Neuron (in vitro differentiated cells): ENCODE measurements at regions not wholly inside any gene's neighbourhood (a gene's known extent, or its start where the extent isn't known, plus 50 kb on each side); places are given as distances from the start of the nearest gene placed in this dataset.
"Not testable (repeated sequence)": the region's sequence is repeated elsewhere in the genome, so short reads cannot be mapped to it uniquely, and the experiment has no call there.

Experiments
- H2AFZ ChIP-seq: one replicate; pipeline ENCODE4 v1.6.1; 2013; ENCODE audit warnings: low read depth, mild to moderate bottlenecking, inconsistent platforms, low read length, moderate library complexity
- H3K27me3 ChIP-seq: one replicate; pipeline ENCODE4 v1.6.1; 2013; ENCODE audit warnings: low read length; ENCODE audit not compliant: insufficient read depth
- H3K36me3 ChIP-seq: one replicate; pipeline ENCODE4 v1.6.1; 2013; ENCODE audit warnings: low read length; ENCODE audit not compliant: insufficient read depth
- H3K4me1 ChIP-seq: one replicate; pipeline ENCODE4 v1.6.1; 2013; ENCODE audit warnings: low read length; ENCODE audit not compliant: insufficient read depth
- H3K4me3 ChIP-seq: 2 replicates; pipeline ENCODE4 v1.5.1; 2013; ENCODE audit warnings: mild to moderate bottlenecking, low read length, moderate library complexity
- H3K9me3 ChIP-seq: one replicate; pipeline ENCODE4 v1.6.1; 2013; ENCODE audit warnings: low read length

DNA sequence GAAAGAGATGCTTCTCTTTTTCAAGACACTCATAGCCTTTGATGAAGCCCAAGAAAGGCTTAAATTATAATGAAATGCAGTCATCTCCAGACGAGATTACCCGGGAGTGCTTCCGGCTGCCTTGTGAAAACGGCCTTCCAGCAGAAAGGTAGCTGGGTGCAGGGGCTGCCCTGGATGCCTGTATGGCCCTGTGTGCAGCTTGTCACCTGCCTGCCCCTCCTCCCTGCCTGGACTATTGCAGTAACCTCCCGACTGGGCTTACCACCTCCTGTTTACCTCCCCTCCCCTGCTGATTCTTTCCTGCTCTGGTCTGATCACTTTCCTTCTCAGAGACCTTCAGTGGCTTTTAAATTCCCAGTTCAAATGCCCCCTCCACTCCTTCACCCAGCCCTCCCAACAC lies 126.4 kb upstream of the SYT13 start:
- H2AFZ ChIP-seq: no peak overlapping the region
- H3K36me3 ChIP-seq: no peaks in the 10 kb centered on the region
- H3K27me3 ChIP-seq: peaks cover 11% of the 10 kb centered on the region
- no peak overlapping the region for H3K4me3 ChIP-seq
- no peaks in the 10 kb centered on the region for H3K9me3 ChIP-seq
- peaks cover 31% of the 10 kb centered on the region for H3K4me1 ChIP-seq

DNA sequence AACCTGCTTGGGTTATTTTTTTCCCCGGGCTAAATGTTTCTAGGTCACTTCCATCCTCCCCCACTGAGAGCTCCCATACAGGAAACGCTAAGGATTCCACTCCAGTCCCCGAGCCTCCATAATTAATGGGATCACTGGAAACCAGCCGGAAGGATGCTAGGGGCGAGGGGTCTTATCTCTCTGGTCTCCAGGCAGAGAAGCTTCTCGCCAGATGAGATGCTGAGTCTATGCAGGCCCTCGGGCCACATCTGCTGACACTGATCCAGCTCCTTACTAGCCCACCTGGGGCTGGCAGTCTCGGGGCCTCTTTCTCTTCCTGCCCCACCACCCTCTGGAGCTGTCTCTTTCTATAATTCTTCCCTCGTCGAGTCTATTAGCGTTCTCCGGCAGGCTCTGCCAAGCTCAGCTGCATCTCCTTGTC lies 125.9 kb upstream of the SYT13 start:
- Histone ChIP-seq H3K4me3 (no peak overlapping the region), H2AFZ (no peak overlapping the region), H3K27me3 (peaks cover 11% of the 10 kb centered on the region), H3K9me3 (no peaks in the 10 kb centered on the region), H3K36me3 (no peaks in the 10 kb centered on the region), H3K4me1 (peaks cover 33% of the 10 kb centered on the region)

DNA sequence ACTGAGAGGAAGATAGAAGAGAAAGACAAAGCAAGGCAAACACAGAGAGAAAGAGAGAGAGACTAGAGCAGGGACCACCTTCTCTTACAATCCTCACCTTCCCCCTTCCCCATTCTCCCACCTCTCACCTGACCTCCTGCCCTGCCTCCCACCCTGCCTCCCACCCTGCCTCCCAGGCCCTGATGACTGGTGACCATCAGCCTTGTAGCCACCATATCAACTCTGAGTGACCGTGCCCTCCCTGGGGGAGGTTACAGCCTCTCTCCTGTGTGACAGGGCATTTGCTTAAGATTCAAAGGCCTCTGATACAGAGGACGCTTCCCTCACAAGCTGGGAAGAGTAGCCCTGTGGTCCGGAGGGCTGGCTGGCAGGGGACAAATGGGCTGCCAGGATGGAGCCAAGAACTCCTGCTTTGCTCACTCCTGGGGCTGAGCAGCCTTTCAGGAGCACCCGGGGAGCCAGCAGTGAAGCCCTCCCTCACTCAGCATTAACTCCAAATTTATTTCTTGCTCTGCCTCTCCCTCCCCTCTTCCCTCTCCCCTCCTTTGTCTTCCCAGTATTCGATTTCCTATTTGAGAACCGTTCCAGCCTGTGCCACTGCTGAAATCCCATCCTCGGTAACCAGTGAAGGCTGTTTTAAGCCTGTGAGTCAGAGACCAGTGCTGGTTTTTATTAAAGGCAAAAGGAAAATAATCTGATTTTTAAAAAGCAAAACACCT lies 125.2 kb upstream of the SYT13 start:
- no peak overlapping the region for H3K4me3 ChIP-seq
- no peaks in the 10 kb centered on the region for H3K9me3 ChIP-seq
- no peak overlapping the region for H2AFZ ChIP-seq
- no peaks in the 10 kb centered on the region for H3K36me3 ChIP-seq
- peaks cover 35% of the 10 kb centered on the region for H3K4me1 ChIP-seq
- peaks cover 8% of the 10 kb centered on the region for H3K27me3 ChIP-seq

DNA sequence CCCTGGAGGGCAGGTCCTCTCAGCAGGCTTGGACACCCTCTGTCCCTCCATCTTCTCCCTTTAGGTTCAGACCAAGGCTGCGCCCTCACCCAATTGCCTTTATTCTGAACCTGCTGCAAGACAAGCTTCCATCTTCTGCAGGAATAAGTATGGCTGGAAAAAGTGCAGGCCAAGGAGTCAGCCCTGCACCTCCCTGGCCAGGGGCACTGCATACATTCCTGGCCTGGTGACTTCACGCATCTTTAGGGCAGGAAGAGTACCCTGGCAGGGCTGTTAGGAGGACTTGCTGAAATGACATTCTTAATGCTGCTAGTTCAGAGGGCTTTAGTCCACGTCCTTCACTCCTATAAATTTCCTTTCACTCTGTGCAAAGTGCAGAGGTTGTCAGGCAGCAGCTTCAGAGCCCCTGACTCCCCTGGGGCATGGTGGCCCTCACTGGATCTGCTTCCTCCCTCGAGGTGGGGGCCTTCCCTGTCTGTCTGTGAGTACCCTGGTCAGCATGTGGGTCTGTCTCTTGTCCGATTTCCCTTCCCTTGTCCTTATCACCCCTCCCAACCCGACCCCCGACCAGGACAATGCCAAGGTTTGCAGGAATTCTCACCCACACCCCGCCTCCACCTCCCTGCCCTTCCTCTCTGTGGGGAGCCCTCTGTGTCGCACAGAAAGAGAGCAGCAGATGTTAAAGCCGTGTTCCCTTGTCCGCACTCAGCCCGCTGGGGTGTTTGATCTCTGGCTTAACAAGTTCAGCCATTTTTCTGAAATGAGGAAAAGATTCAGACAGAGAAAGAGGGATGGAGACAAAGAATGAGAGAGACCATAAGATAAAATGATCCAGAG lies 124.5 kb upstream of the SYT13 start:
- no peaks in the 10 kb centered on the region for H3K9me3 ChIP-seq

DNA sequence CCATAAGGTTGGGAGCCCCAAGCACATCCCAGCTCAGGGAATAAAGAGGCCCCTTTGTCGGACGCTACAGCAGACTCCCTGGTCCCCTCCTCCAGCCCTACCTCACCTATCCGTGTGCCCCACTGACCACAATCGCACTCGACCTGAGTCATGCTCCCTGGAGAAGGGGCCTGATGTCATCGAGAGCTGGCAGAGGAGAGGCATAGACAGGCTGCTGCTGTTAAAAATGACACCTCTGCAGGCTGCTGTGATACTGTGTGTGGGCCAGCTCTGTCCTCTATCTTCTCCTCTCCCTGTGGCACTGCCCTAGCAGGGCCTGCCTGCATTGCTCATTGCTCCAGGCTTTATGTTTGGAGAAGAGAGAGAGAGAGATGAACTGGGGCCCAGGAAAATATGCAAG lies 123.4 kb upstream of the SYT13 start:
- Histone ChIP-seq H3K4me1 (peaks cover 35% of the 10 kb centered on the region), H3K27me3 (peaks cover 5% of the 10 kb centered on the region), H3K36me3 (no peaks in the 10 kb centered on the region), H3K4me3 (no peak overlapping the region), H2AFZ (no peak overlapping the region), H3K9me3 (no peaks in the 10 kb centered on the region)

More for the DNA sequence above, 124.5 kb upstream of the SYT13 start:
- no peak overlapping the region for H3K4me3 ChIP-seq
- no peak overlapping the region for H2AFZ ChIP-seq
- peaks cover 35% of the 10 kb centered on the region for H3K4me1 ChIP-seq
- no peaks in the 10 kb centered on the region for H3K36me3 ChIP-seq
- peaks cover 7% of the 10 kb centered on the region for H3K27me3 ChIP-seq

DNA sequence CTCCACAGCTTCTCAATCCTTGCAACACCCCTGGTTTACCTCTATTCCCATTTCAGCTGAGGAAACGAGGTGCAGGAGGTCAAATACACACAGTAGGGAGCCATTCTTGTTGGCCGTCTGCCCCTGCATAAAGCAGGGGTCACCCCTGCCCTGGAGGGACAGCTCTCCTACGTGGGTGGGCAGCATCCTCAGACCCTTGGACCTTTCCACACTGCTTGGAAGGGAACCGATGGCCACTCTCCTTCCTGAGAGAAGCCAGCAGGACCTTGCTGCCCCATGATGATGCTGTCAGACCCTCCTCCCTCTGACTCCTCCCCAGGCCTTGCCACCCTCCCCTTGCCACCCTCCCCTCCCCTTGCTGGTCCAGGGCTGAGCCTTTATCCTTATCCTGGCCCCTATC lies 121.1 kb upstream of the SYT13 start:
- Histone ChIP-seq H3K9me3 (no peaks in the 10 kb centered on the region), H3K27me3 (peaks cover 4% of the 10 kb centered on the region), H3K4me1 (peaks cover 31% of the 10 kb centered on the region), H2AFZ (no peak overlapping the region), H3K4me3 (no peak overlapping the region), H3K36me3 (no peaks in the 10 kb centered on the region)

DNA sequence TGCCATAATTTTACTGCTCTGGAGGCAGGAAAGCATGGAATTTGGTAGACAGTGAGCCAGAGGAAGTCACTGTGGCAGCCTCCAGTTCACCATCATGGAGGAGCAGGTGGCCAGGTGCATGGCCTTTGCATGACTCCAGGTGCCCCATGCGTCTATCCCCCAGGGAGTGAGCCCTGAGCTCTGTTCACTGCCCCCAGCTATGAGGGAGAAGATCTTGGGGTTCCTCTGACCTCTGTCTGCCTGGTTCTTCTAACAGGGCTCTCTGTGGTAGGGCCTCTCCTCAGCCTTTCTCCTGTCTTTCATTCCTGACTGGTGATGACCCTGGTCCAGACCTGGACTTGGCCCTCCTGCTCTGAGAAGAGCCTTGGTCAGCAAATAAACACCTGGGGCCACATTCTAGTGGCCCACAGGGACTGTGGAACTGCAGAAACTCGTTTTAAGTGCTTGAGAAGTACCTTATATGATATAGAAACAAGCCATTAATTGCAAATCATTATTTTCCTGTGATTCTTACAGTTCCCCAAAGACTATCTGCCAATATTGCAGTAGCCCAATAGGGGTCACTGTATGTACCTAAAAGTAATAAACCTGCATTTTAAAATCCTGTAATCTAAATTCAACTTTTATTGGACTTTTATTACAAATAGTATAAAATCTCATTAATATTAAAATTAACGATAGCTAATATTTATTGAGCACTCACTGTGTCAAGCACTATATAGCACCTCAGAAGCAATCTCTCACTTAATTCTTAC lies 120.0 kb upstream of the SYT13 start:
- Histone ChIP-seq H3K27me3 (no peaks in the 10 kb centered on the region), H3K9me3 (no peaks in the 10 kb centered on the region), H2AFZ (no peak overlapping the region), H3K4me3 (no peak overlapping the region), H3K4me1 (peaks cover 20% of the 10 kb centered on the region), H3K36me3 (no peaks in the 10 kb centered on the region)

DNA sequence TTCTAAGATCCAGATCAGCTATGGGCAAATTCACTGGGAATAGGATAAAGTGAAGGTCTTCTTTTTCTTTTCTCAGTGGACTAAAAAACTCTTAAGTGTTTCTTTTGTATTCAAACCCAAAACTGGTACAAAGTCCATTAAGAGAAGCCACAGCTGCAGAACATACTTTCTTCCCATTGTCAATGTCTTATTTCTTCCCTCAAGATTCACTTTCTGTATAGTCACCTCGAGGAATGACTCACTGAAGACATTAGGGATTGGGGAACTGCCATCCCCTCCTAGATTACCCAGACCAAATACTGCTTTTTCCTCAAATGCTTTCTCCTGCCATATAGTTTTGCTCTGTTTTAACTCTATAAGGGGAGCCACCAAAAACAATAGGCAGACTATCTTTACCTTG lies 117.4 kb upstream of the SYT13 start:
- H3K27me3 ChIP-seq, H2AFZ ChIP-seq, H3K9me3 ChIP-seq, H3K4me3 ChIP-seq, H3K4me1 ChIP-seq, H3K36me3 ChIP-seq: not testable (repeated sequence)

DNA sequence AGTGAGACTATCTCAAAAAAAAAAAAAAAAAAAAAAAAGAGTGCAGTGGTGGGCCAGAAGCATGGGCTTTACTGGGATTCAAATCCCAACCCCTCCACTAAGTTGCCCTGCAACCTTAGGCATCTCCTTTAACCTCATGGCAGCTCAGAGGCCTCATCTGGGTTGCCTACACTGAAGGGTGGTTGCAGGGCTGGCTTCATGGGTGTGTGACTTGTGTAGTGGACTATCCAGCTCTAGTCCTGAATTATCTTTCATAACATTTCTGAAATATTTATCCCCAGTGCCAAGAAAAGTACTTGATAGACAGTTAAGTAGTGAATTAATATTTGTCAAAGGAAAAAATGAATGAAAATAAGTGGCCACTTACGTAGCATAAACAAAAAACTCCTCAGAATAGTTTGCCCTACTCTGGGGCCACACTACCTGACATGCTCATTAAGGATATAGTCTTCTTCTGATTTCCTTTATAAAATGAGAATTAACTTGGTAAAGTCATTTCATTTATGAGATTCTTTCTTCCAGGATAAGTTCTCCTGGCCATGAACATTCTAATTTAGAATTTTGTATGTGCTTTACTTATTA lies 116.0 kb upstream of the SYT13 start:
- Histone ChIP-seq H3K9me3 (no peaks in the 10 kb centered on the region), H3K27me3 (no peaks in the 10 kb centered on the region), H3K4me3 (no peak overlapping the region), H2AFZ (no peak overlapping the region), H3K36me3 (no peaks in the 10 kb centered on the region), H3K4me1 (peaks cover 3% of the 10 kb centered on the region)

DNA sequence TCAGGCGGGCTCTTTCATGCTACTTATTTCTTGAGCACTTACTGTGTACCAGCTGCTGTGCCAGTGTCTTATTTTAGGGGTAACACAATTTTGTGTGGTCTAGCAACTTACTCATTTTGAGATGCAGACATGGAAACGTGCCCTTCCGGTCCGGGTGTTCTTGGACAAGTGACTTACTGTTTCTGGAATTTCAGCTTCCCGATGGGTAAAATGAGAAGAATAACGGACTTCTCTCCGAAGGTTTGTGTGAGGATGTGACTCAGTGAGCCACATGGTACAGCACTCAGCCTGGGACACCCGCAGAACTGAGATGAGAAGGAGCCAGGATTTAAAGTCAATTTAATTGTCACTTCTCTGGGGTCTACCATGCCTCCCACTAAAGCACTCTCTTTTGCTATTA lies 114.5 kb upstream of the SYT13 start:
- H2AFZ ChIP-seq: no peak overlapping the region
- H3K4me1 ChIP-seq: no peaks in the 10 kb centered on the region
- no peak overlapping the region for H3K4me3 ChIP-seq
- H3K27me3 ChIP-seq: no peaks in the 10 kb centered on the region
- H3K9me3 ChIP-seq: no peaks in the 10 kb centered on the region
- no peaks in the 10 kb centered on the region for H3K36me3 ChIP-seq

DNA sequence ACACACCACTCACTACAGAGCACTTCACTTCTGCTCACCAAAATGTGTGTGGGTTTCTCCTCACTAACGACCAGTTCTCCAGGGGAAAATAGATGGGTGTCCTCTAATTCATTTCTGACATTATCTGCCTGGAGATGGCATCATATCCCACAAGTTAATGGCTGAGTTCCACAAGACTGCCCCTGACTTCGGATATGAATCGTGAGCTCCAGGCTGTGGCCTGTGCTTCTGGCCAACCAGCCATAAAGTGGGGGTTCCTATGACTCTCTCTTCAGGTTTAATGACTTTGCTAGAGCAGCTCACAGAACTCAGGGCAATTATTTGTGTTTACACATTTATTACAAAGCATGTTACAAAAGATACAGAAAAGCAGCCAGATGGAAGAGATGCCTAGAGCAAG lies 113.0 kb upstream of the SYT13 start:
- no peak overlapping the region for H3K4me3 ChIP-seq
- H2AFZ ChIP-seq: no peak overlapping the region
- no peaks in the 10 kb centered on the region for H3K9me3 ChIP-seq
- peaks cover 2% of the 10 kb centered on the region for H3K27me3 ChIP-seq
- no peaks in the 10 kb centered on the region for H3K4me1 ChIP-seq
- H3K36me3 ChIP-seq: no peaks in the 10 kb centered on the region

DNA sequence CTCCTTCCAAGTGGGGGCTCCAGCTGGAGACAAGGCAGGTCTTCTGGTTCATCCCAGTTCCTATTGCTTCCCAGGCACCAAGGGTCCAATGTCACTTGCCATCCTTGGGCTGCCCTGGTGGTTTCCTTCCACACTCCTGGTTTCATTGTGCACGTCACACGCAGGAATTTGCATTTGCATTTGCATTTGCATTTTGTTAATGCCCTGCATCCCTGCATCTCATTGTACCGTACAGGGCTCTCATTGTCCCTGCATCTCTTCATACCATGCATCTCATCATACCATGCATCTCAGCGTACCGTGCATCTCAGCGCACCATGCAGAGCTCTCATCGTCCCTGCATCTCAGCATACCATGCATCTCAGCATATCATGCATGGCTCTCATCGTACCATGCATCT lies 112.2 kb upstream of the SYT13 start:
- H3K36me3 ChIP-seq: no peaks in the 10 kb centered on the region

DNA sequence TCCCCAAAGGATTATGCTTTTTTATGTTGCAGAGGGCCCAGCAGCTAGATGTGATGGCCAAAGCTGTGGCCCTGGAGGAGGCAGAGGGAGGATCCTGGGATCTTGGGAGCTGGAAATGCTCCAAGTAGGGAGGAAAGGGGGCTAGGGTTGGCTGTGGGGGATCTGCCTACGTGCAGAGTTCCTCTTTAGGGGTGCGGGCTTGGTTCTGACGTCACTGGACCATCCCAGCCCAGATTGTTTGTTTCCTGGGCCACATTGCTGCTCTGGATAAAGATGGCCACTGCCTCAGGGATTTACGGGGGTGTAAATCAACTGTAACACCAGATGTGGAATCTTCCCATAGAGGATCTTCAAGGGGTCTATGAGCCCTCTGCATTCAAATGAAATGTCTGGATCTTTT lies 110.3 kb upstream of the SYT13 start:
- Histone ChIP-seq H3K36me3 (no peaks in the 10 kb centered on the region), H3K4me3 (no peak overlapping the region), H2AFZ (no peak overlapping the region), H3K4me1 (no peaks in the 10 kb centered on the region), H3K27me3 (peaks cover 12% of the 10 kb centered on the region), H3K9me3 (no peaks in the 10 kb centered on the region)

More for the DNA sequence above, 112.2 kb upstream of the SYT13 start:
- no peaks in the 10 kb centered on the region for H3K9me3 ChIP-seq
- no peaks in the 10 kb centered on the region for H3K4me1 ChIP-seq
- H3K27me3 ChIP-seq: peaks cover 11% of the 10 kb centered on the region
- no peak overlapping the region for H2AFZ ChIP-seq
- H3K4me3 ChIP-seq: no peak overlapping the region
